ENCODE measurements at regions not wholly inside any gene's neighbourhood (a gene's known extent, or its start where the extent isn't known, plus 50 kb on each side); places are given as distances from the start of the nearest gene placed in this dataset.
"Not testable (repeated sequence)": the region's sequence is repeated elsewhere in the genome, so short reads cannot be mapped to it uniquely, and the experiment has no call there.

- DNase-seq: no peak
Measured at GRCh38 chr17:77832180-77832560, 126.3 kb upstream of the TNRC6C start.

- DNase-seq: no peak
Measured at GRCh38 chr17:77833769-77834168, 124.7 kb upstream of the TNRC6C start.

DNA sequence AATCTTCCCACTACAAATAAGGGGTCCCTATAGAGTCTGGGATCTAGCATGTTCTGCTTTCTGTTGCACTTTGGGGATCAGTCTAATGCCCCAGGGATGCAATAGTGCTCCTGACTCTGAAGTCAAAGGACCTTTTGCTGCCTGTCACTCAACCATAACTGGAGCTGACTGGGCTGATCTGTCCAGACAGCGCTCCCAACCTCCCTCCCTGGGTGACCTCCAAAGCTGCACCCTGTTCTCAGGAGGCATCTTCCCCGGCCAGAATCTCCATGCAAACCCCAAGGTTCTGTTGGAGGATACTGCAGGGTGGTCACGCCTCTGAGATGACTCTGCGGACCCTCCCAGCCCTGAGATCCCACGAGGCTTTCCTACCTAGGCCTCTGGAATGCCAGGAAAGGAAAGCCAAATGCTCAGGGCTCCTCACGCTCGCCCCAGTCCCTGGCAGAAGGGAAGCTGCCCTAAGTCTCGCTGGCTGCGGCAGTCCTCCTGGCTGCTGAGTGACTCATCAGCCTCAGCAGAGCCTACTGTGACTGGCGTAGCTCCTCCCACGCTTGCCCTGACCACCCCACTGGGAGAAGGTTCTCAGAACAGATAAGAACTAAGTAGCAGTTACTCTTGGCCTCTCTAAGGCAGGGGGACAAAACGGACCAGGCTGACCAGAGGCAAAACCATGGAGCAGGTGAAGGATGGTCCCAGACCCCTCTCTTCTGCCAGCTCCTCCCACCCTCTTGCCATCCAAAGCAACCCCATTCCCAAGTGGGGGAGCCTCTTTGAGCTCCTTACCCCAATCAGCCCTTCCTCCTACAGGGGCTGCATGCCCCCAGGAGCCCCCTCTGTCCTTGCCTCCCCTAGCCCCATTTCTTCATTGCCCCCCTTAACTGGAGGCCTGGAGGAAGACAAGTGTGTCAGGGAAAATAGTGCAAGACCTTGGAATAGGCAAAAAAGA lies 124.1 kb upstream of the TNRC6C start:
- peak; percentile 80 for DNase-seq

GRCh38 chr17:77836557-77837041 lies 121.9 kb upstream of the TNRC6C start:
- no peak for DNase-seq

DNA sequence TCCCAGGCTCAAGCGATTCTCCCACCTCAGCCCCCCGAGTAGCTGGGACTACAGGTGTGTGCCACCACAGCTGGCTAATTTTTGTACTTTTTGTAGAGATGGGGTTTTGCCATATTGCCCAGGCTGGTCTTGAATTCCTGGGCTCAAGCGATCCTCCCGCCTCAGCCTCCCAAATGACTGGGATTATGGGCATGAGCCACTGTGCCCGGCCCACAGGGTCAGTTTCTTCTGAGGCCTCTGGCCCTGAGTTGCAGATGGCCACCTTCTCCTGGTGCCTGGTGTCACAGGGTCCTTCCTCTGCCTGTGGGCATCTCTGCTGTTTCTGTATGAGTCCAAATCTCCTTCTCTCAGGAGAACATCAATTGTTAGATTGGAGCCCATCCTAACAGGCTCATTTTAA lies 121.4 kb upstream of the TNRC6C start:
- not testable (repeated sequence) for DNase-seq

GRCh38 chr17:77837917-77838316 lies 120.6 kb upstream of the TNRC6C start:
- DNase-seq: no peak

- no peak for DNase-seq
Measured at GRCh38 chr17:77838748-77839697, 119.5 kb upstream of the TNRC6C start.

DNA sequence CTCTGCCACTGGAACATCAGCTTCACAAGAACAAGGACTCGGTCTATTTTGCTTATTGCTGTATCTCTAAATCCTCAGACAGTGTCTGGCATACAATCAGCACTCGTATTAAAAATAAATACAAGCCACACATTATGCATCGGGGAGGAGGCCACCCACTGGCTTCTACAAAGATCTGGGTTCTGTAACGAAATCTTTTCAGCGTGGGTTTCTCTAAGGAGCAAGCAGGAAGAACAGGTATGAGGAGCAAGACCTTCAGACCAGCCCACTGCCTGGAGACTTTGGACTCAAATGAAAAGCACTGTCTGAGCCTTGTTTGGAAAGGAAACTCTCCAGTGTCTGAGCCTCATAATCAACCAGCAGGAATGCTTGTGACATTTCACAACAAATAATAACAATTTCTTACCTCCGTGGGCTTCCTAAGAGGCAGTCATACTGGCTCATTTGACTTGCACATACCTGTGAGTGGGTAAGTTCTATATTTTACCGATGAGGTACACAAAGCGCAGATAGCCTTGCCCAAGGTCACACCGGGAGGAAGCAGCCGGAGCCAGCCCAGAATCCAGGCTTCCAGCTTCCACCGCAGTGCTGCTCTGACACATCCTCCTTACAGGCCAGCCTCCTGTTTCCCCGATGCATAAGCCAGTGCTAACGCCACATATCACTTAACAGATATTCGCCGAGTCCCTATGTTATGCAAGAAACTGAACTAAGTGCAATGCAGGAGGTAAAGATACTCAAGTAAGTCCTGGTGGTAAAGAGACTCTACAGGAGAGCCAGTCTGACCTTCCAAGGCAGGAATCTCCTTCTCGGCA lies 118.6 kb upstream of the TNRC6C start:
- DNase-seq: no peak

DNA sequence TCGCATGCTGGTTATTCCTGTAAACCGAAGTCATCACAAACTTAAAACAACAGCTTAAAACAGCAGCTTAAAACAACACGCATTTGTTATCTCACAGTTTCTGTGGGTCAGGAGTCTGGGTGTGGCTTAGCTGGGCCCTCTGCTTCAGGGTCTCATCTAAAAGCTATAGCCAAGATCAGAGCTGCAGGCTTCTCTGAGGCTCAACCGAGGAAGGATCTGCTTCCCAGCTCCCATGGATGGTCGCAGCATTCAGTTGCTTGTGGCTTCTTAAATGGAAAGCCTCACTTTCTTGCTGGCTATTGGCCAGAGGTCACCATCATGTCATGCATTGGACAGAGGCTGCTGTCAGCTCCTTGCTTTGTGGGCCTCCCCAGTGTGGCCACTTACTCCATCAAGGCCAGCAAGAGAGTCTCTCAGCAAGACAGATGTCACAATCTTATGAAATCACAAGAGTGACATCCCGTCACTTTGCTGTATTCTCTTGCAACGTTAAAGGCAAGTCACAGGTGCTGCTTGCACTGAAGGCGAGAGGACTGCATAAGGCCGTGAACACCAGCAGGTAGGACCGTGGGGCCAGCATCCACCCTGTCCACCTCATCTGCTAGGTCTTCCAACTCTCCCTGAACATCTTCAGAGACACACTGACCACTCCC lies 117.9 kb upstream of the TNRC6C start:
- no peak for DNase-seq

DNA sequence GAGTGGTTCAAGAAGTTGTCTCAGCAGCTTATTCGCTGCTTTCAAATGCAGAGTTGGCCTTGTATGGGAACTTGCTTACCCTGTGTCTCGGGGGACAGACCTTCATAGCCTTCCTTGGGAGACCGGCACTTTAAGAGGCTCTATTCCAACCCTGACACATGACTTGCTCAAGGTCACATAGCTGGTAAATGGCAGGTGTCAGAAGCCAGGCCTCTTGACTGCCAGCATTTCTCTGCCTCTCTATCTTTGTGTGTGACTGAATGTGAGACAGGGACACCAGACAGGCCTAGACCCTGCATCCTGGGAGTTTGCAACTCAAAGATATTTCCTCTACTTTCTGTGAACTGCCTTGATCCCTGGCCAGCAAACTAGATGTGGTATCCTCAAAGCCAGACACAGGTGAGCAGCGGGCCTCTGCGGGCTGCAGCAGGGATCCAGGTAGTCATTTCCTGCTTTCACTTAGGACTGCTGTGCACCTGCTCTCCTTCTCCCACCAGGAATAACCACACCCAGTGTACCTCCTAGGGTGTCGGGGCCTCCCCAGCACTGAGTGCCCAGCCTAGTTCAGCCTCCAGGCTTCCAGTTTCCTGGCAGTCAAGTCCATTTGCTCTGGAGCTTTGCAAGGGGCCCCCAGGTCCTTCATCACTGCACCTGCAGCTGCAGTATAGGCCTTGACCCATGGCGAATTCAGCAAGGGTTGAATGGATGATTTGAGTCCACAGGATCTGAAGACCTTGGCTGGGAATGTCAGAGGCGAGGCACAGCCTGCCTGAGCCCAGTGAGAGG lies 116.6 kb upstream of the TNRC6C start:
- no peak for DNase-seq

DNA sequence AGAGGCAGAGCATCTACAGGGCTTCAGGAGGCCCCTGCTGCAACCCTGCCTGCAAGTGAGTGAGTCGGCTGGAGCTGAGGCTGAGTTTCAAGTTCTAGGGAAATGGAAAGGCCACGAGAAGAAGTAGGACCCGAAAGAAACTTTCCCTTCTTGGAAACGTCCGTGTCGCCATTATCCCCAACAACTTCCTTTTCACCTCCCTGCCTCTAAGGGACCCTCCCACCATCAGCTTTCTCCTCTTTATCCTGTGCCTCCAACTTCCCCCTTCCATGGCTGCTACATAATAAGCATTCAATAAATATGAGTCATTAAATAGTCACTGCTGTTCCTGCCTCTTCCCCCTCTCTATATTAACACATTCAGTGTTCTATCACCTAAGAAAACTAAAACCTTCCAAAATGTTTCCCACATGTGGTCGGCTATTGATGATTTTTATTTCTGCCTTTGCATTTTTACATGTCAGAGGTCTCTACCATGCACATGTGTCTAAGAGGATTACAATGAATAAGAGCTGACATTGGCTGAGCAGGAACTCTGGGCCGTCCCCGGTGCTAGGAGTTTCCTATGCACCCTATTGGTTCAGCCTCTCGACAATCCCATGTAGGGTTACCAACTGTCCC lies 115.9 kb upstream of the TNRC6C start:
- DNase-seq: peak; percentile 68

- peak; percentile 71 for DNase-seq
Measured at GRCh38 chr17:77843255-77843895, 115.1 kb upstream of the TNRC6C start.

DNA sequence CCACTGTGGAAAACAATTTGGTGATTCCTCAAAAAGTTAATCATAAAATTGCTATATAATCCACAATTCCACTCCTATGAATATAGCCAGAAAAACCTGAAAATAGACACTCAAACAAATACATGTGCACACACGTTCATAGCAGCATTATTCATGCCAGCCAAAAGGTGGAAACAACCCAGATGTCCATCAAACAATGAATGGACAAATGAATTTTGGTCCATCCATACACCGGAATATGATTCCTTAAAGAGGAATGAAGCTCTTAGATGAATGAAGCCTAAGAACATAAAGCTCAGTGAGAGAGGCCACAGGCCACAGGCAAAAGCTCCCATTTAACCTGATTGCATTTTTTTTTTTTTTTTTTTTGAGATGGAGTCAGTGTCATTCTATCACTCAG lies 114.6 kb upstream of the TNRC6C start:
- no peak for DNase-seq

DNA sequence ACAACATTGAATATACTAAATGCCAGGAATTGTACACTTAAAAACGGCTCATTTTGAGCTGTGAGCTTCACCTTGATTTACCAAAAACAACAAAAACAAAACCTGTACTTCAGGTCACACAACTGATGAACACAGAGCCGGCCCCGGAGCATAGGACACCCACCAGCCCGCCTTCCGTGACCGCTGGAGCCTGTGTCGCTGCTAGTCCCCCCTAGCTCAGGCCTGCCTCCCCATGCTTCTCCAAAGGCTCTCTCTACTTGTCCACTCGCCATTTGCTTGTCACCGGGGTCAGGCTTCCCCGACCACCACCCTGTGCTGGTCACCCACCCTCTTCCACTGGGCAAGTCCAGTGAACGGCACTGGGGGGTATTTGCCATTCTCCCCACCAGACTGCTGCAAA lies 113.8 kb upstream of the TNRC6C start:
- DNase-seq: no peak

DNA sequence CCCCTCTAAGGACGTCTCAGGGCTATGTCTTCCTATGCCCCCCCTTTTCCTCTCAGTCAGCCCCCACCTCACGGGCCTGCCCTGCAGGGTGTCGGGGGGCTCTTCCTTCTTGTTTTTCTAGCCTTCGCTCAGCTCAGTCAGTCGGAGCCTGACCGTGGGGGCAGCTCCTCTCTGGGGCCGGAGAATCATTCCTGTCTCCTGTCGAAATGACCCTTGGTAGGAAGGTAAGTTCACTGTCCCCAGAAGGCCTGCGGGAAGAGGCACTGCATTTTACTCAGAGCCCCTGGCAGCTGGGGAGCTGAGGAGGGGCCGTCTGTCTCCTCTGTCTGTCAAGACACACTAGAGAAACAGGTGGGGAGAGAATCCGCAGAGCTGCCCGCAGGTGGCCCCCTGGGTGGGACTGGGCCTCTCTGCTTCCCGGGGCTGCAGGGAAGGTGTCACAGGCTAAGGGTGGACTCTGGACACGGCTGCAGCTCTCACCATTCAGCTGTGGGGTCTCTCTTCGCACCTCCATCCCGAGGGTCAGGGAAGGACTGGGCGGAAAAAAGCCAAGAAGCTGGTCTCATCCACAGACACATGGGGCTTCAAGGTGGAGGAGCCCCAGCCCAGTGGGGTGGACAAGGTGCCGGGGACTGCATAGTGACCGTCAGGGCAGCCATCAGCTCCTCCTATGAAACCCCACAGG lies 112.8 kb upstream of the TNRC6C start:
- no peak for DNase-seq

GRCh38 chr17:77846531-77847085 lies 111.9 kb upstream of the TNRC6C start:
- peak; percentile 70 for DNase-seq

- DNase-seq: no peak
Measured at GRCh38 chr17:77847221-77848085, 111.0 kb upstream of the TNRC6C start.

DNA sequence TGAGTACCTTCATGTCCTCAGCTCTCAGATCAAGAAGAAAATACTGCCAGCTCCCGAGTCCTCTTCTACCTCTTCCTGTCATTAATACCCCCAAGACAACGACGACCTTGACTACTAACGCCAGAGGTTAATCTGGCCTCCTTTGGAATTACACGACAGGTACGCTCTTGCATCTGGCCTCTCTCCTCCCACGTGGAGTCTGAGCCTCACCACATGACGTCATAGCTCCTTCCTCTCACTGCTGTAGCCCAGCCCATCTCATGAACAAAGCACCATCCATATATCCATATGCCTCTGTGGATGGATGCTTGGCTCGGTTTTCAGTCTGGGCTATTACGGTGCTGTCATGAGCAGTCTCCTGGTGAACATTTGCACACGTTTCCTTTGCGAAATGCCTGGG lies 110.2 kb upstream of the TNRC6C start:
- DNase-seq: no peak
